T47D (cell line): ENCODE measurements at regions not wholly inside any gene's neighbourhood (a gene's known extent, or its start where the extent isn't known, plus 50 kb on each side); places are given as distances from the start of the nearest gene placed in this dataset.
A peak's percentile ranks its signal among the peaks of the same experiment; 100 is the strongest.

Experiments
- DNase-seq, 2 experiments: peaks; one replicate each; pipeline versions ENCODE4 v3.0.0 to v3.0.0-alpha.2; 2011 to 2012; ENCODE audit warnings: low read depth in 1 of 2, low spot score in 1 of 2
- JUND ChIP-seq: IDR thresholded peaks from 2 replicates; pipeline ENCODE4 v1.6.1; 2012; ENCODE audit warnings: low read depth
- in situ Hi-C: cut with HindIII; loops from 2 replicates; pipeline ENCODE4 v1.10.0; 2016; ENCODE audit warnings: low sequenced_read_pairs, low pct_unique_long_range_greater_than_20kb

GRCh38 chr7:98565103-98565502 is 52.0 kb upstream of the NPTX2 start:
- in situ Hi-C loops = no loop called here
- TF ChIP-seq JUND = no peak
- no peak for DNase-seq

DNA sequence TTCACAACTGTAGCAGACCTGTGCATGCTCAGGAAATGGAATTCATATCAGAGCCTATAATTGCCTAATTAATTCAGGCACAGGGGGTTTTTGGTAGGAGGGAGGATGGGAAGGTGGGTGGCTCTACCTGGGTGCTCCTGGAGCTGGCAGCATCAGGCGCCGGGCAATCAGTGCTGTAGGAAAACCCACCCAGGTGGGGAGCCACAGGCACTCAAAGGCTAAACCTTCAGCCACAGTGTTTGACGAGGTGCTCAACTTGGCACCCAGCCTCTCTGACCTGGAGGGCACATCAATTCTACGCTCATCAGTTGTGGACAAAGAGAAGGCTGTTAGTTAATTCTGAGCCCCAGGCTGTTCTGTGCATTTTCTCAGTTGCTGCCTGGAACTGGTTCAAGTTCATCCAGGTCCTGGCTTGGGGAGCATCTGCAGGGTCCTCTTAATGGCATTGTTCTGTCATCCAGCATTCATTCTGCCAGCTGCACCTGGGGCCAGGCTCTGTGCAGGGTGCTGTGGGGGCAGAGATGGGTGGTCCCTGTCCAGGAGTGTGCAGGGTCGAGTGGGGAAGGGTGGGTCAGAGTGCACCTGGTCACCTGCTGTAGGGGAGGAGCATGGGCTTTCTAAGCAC is 54.1 kb upstream of the NPTX2 start:
- DNase-seq = no peak
- in situ Hi-C loops = no loop called here

GRCh38 chr7:98562381-98562823 is 54.7 kb upstream of the NPTX2 start:
- no peak for TF ChIP-seq JUND

More for the DNA sequence above, 54.1 kb upstream of the NPTX2 start:
- no peak for TF ChIP-seq JUND

GRCh38 chr7:98559958-98560357 is 57.1 kb upstream of the NPTX2 start:
- no peak for TF ChIP-seq JUND
- in situ Hi-C loops = no loop called here
- DNase-seq = peak in 1 of 2 experiments; percentile 33

More at GRCh38 chr7:98562381-98562823, 54.7 kb upstream of the NPTX2 start:
- no peak for DNase-seq
- in situ Hi-C loops = no loop called here

DNA sequence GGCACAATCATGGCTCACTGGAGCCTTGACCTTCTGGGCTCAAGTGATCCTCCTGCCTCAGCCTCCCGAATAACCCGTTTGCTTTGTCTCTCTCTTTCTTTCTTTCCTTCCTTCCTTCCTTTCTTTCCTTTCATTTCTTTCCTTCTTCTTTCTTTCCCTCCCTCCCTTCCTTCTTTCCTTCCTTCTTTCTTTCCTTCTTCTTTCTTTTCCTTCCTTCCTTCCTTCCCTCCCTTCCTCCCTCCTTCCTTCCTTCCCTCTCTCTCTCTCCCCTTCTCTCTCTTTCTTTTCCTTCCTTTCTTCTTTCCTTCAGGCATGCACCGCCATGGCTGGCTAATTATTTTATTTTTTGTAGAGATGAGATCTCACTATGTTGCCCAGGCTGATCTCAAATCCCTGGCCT is 57.9 kb upstream of the NPTX2 start:
- in situ Hi-C loops = no loop called here

DNA sequence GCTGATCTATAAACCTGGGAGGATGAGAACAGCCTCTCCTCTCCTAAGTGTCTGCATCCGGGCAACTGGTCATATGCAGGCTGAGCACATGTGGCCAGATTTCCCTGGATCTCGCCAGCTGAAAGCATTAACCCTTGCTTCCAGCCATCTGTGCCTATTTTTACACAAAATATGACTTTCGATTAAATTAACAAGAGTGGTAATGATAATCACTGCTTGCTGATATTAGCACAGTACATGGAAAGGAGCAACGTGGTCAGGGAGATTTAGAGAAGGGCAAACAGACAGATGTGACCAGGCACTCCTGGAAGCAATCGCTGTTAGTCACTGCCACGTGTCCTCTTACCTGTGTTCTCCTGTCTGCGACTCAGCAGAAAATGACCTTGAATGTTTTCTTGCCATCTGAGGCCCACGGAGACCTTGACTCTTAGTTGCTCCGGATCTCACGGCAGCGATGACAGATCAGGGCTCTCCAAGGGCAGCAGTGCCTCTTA is 59.5 kb upstream of the NPTX2 start:
- TF ChIP-seq JUND = no peak
- in situ Hi-C loops = no loop called here

More for the DNA sequence above, 57.9 kb upstream of the NPTX2 start:
- DNase-seq = no peak
- TF ChIP-seq JUND = no peak

GRCh38 chr7:98556288-98556687 is 60.8 kb upstream of the NPTX2 start:
- peak in 1 of 2 experiments; percentile 25 for DNase-seq
- in situ Hi-C loops = no loop called here
- TF ChIP-seq JUND = no peak

More for the DNA sequence above, 59.5 kb upstream of the NPTX2 start:
- no peak for DNase-seq

GRCh38 chr7:98555403-98555802 is 61.7 kb upstream of the NPTX2 start:
- in situ Hi-C loops = no loop called here
- TF ChIP-seq JUND = no peak
- no peak for DNase-seq

- in situ Hi-C loops = no loop called here
- no peak for TF ChIP-seq JUND
- no peak for DNase-seq
Measured at GRCh38 chr7:98553666-98554065, 63.4 kb upstream of the NPTX2 start.

DNA sequence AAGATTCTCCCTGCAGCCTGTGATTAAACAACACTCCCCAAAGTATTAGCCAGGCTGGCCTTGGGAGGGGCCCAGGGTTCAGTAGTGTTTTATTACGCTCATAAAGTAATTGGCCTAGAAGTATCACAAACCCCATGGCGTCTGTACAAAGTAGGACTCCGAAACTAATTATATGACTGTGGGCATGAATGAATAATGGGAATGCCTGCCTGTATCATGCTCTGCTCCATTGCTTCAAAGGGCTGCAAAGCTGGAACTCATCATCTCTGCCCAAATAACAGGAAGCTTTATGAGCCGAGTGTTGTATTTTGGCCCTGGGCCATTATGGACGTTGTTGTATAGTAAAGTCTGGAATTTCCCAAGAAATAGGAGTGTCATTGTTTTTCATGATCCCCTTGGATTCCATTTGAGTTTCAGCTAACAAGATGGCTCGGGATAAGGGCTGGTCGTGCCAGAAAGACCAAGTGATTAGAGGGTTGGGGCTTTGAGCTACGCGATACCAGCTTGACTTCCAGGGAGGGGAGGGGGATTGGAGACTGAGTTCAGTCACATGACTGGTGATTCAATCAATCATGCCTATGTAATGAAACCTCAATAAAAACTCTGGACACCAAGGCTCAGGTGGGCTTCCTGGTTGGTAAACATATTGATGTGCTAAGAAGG is 65.3 kb upstream of the NPTX2 start:
- no peak for TF ChIP-seq JUND
- no peak for DNase-seq
- in situ Hi-C loops = no loop called here

DNA sequence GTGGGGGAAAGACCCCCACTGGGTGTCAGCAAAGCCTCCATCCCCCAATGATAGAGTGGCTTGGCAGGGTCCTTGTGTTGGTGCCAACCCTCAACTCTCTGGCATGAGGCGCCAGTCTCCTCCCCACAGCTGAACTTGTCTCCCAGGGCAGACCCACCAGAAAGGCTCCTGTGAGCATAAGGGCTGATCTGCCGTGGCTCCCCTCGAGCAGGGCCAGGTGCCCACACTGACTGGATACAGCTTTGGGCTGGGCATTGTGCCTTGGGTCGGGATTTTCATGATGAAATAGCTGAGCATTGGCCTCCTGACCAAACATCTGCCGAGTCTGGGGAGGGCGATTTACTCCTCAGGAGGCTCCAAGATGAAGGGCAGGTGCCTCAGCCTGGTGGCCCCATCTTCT is 68.1 kb upstream of the NPTX2 start:
- in situ Hi-C loops = no loop called here
- no peak for TF ChIP-seq JUND
- DNase-seq = no peak

DNA sequence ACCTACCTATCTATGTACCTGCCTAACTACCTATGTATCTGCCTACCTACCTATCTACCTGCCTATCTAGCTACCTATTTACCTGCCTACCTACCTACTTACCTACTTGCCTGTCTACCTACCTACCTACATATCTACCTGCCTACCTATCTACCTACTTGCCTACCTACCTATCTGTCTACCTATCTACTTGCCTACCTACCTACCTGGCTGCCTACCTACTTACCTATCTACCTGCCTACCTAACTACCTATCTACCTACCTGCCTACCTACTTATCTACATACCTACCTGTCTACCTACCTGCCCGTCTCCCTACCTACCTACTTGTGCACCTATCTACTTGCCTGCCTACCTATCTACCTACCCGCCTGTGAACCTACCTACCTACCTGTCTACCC is 68.7 kb upstream of the NPTX2 start:
- DNase-seq = no peak
- in situ Hi-C loops = no loop called here
- no peak for TF ChIP-seq JUND

DNA sequence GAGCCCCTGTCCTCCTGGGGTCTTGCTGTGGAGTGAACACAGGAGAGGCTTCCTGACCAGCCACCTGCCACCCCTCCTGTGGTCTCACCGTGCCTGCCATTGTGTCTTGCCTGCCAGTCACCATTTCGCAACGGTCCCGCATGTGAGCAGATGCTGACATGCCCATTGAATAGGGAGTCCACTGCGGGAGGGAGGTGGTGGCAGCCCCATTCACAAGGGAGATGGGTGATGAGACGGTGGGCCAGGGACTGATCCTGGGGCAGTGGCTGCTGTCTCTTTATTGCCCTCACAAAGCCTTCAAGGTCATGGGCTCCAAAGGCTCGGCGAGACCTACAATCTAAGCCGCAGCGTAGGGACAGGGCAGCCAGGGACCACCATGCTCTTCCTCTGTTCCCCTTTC is 76.0 kb upstream of the NPTX2 start:
- in situ Hi-C loops = no loop called here
- DNase-seq = no peak
- TF ChIP-seq JUND = no peak
